KMS-11 (cell line): ENCODE measurements at regions not wholly inside any gene's neighbourhood (a gene's known extent, or its start where the extent isn't known, plus 50 kb on each side); places are given as distances from the start of the nearest gene placed in this dataset.

Experiments used
- H2AFZ ChIP-seq: fragments of 200-600 bp; sonication (generic); 2 replicates; pipeline ENCODE4 v1.6.1; 2016; ENCODE audit warnings: antibody characterized with exemption, mixed run types, low read depth
- H3K27ac ChIP-seq: fragments of 200-600 bp; sonication (generic); 2 replicates; pipeline ENCODE4 v1.6.1; 2016; ENCODE audit warnings: mild to moderate bottlenecking, mixed run types
- H3K27me3 ChIP-seq: fragments of 200-600 bp; sonication (generic); 2 replicates; pipeline ENCODE4 v1.6.1; 2017; ENCODE audit warnings: mild to moderate bottlenecking, low read depth, mixed run types, moderate library complexity; ENCODE audit not compliant: insufficient read depth
- H3K36me3 ChIP-seq: fragments of 200-600 bp; sonication (generic); 2 replicates; pipeline ENCODE4 v1.6.1; 2017; ENCODE audit warnings: mild to moderate bottlenecking, mixed run types; ENCODE audit not compliant: insufficient read depth
- H3K4me1 ChIP-seq: fragments of 200-600 bp; sonication (generic); 2 replicates; pipeline ENCODE4 v1.6.1; 2016; ENCODE audit warnings: mild to moderate bottlenecking, low read depth, mixed run types; ENCODE audit not compliant: poor library complexity, severe bottlenecking
- H3K4me2 ChIP-seq: fragments of 200-600 bp; sonication (generic); 2 replicates; pipeline ENCODE4 v1.7.0; 2016; ENCODE audit warnings: mild to moderate bottlenecking, mixed run types
- H3K4me3 ChIP-seq: fragments of 200-600 bp; sonication (generic); IDR thresholded peaks from 2 replicates; pipeline ENCODE4 v1.6.1; 2017; ENCODE audit warnings: low read depth, low read length, mixed read lengths; ENCODE audit not compliant: insufficient read depth
- H3K79me2 ChIP-seq: fragments of 200-600 bp; sonication (generic); 2 replicates; pipeline ENCODE4 v1.6.1; 2016; ENCODE audit warnings: low read depth, mixed run types; ENCODE audit not compliant: insufficient read depth
- H3K9ac ChIP-seq: fragments of 200-600 bp; sonication (generic); 2 replicates; pipeline ENCODE4 v1.6.1; 2016; ENCODE audit warnings: mild to moderate bottlenecking, mixed run types
- H4K20me1 ChIP-seq: fragments of 200-600 bp; sonication (generic); 2 replicates; pipeline ENCODE4 v1.6.1; 2016; ENCODE audit warnings: mild to moderate bottlenecking, mixed run types; ENCODE audit not compliant: insufficient read depth
- CTCF ChIP-seq: fragments of 200-600 bp; sonication (generic); conservative IDR thresholded peaks from 2 replicates; pipeline ENCODE4 v1.6.1; 2017; ENCODE audit warnings: low read depth, mild to moderate bottlenecking, antibody characterized with exemption, low read length, moderate library complexity, mixed read lengths

DNA sequence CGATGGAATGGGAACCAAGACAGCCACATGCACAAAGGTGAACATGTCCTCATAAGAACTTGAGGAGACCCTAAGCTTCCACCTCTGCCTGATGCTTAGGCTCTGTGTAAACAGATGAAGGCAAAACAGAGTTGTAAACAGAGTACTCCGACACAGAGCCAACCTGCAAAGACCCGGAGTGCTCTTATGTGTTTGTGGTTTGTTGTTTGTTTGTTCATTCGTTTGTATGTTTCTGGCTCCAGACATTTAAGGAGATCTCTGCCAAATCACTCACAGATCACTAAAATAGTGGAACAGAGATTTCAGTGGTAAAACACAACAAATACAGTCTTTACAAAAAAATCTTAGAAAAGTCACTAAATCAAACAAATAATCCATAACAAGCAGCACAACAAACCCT lies 294.9 kb downstream of the EIPR1 start:
- no peaks in the 10 kb centered on the region for H4K20me1 ChIP-seq
- no peak overlapping the region for H3K4me3 ChIP-seq
- TF ChIP-seq CTCF: no peak
- no peak overlapping the region for H3K4me2 ChIP-seq
- H3K27ac ChIP-seq: no peak overlapping the region
- no peaks in the 10 kb centered on the region for H3K79me2 ChIP-seq
- no peaks in the 10 kb centered on the region for H3K4me1 ChIP-seq
- no peak overlapping the region for H2AFZ ChIP-seq
- H3K9ac ChIP-seq: no peak overlapping the region
- no peaks in the 10 kb centered on the region for H3K36me3 ChIP-seq
- H3K27me3 ChIP-seq: no peaks in the 10 kb centered on the region

- Histone ChIP-seq H4K20me1 (no peaks in the 10 kb centered on the region), H3K9ac (no peak overlapping the region), H2AFZ (no peak overlapping the region), H3K27me3 (no peaks in the 10 kb centered on the region), H3K4me1 (no peaks in the 10 kb centered on the region), H3K79me2 (no peaks in the 10 kb centered on the region), H3K36me3 (no peaks in the 10 kb centered on the region), H3K4me3 (no peak overlapping the region), H3K4me2 (no peak overlapping the region), H3K27ac (no peak overlapping the region)
- no peak for TF ChIP-seq CTCF
These were observed 297.4 kb downstream of the EIPR1 start for GRCh38 chr2:3079959-3080948.

DNA sequence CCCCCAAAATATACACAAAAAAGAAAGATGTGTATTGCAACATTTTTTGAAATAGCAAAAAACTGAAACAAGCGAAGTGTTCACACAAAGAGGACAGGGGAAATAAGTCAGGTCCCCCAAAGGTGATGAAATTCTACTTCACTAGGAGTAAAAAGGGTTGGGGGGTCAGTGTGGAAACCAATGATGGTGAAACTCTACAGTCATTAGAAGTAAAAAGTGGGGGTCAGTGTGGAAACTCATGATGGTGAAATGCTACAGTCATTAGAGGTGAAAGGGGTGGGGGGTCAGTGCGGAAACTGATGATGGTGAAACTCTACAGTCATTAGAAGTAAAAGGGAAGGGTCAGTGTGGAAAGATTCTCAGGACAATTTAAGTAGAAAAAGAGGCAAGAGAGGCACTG lies 298.2 kb downstream of the EIPR1 start:
- Histone ChIP-seq H3K4me1 (no peaks in the 10 kb centered on the region), H3K4me3 (no peak overlapping the region), H4K20me1 (no peaks in the 10 kb centered on the region), H3K27ac (no peak overlapping the region), H3K27me3 (no peaks in the 10 kb centered on the region), H3K36me3 (no peaks in the 10 kb centered on the region), H3K9ac (no peak overlapping the region), H3K4me2 (no peak overlapping the region), H2AFZ (no peak overlapping the region), H3K79me2 (no peaks in the 10 kb centered on the region)
- no peak for TF ChIP-seq CTCF

DNA sequence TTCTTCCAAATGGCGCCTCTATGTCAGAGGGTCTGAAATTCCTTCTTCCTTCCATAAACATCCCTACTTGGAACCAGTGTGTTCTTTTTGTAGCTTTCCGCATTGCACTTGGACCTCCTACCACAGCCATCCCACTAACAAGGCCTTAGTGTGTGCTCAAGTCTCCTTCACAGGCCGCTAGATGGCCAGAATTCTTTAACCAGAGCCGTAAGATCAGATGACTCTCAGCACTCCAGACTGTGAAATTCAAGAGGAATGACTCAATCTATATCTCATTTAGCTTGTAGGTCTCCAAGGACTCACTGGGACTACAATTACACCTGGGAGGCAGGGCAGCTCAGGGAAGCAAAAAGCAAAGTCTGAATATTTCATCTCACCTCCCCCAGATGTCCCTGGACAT lies 298.9 kb downstream of the EIPR1 start:
- TF ChIP-seq CTCF: no peak
- Histone ChIP-seq H3K36me3 (no peaks in the 10 kb centered on the region), H3K4me2 (no peak overlapping the region), H4K20me1 (no peaks in the 10 kb centered on the region), H3K9ac (no peak overlapping the region), H3K79me2 (no peaks in the 10 kb centered on the region), H3K27me3 (no peaks in the 10 kb centered on the region), H3K4me1 (no peaks in the 10 kb centered on the region), H3K27ac (no peak overlapping the region), H2AFZ (no peak overlapping the region), H3K4me3 (no peak overlapping the region)
